DND-41 (cell line): ENCODE measurements at regions not wholly inside any gene's neighbourhood (a gene's known extent, or its start where the extent isn't known, plus 50 kb on each side); places are given as distances from the start of the nearest gene placed in this dataset.

Experiments
- CTCF ChIP-seq: IDR thresholded peaks from 2 replicates; pipeline ENCODE4 v1.5.1; 2012; ENCODE audit warnings: borderline replicate concordance, low read length, moderate library complexity, mild to moderate bottlenecking; ENCODE audit not compliant: poor library complexity, severe bottlenecking; ENCODE audit errors: extremely low read depth
- EZH2 ChIP-seq: IDR thresholded peaks from 3 replicates; pipeline ENCODE4 v1.6.1; 2012; ENCODE audit warnings: borderline replicate concordance, low read depth, mild to moderate bottlenecking, moderate library complexity, low read length, inconsistent platforms; ENCODE audit not compliant: severe bottlenecking

GRCh38 chr14:29355846-29356245 is 571.8 kb downstream of the PRKD1 start:
- TF ChIP-seq CTCF (no peak), EZH2 (no peak)
